GM13976 (cell line): ENCODE measurements at regions not wholly inside any gene's neighbourhood (a gene's known extent, or its start where the extent isn't known, plus 50 kb on each side); places are given as distances from the start of the nearest gene placed in this dataset.
"Not testable (repeated sequence)": the region's sequence is repeated elsewhere in the genome, so short reads cannot be mapped to it uniquely, and the experiment has no call there.

Experiments used
- DNase-seq: peaks from one replicate; pipeline ENCODE4 v3.0.0; 2012; ENCODE audit warnings: low spot score
- CTCF ChIP-seq: IDR thresholded peaks from 2 replicates; pipeline ENCODE4 v1.5.1; 2012; ENCODE audit warnings: borderline replicate concordance, mild to moderate bottlenecking; ENCODE audit not compliant: insufficient read depth; ENCODE audit errors: extremely low read depth, missing control alignments, control extremely low read depth
- in situ Hi-C: fragments of 300-500 bp; cut with MboI; formaldehyde crosslinking; loops from one replicate; pipeline ENCODE4 v1.12.0; 2022; ENCODE audit warnings: low sequenced_read_pairs, mixed read lengths, inconsistent platforms; ENCODE audit not compliant: unreplicated experiment

- no peak for DNase-seq
- in situ Hi-C loops: no loop called here
- no peak for TF ChIP-seq CTCF
Observed at GRCh38 chr14:71426001-71426400, 506.2 kb upstream of the RGS6 start.

- no peak for TF ChIP-seq CTCF
- in situ Hi-C loops: no loop called here
- no peak for DNase-seq
Observed at GRCh38 chr14:71429902-71430301, 502.3 kb upstream of the RGS6 start.

GRCh38 chr14:71430321-71430677 lies 501.9 kb upstream of the RGS6 start:
- no peak for TF ChIP-seq CTCF
- no peak for DNase-seq
- in situ Hi-C loops: no loop called here

- in situ Hi-C loops: no loop called here
- no peak for DNase-seq
- TF ChIP-seq CTCF: no peak
Observed at GRCh38 chr14:71430678-71431376, 501.4 kb upstream of the RGS6 start.

- DNase-seq: no peak
- TF ChIP-seq CTCF: no peak
- in situ Hi-C loops: no loop called here
Observed at GRCh38 chr14:71432334-71433110, 499.7 kb upstream of the RGS6 start.

GRCh38 chr14:71433303-71433702 lies 498.9 kb upstream of the RGS6 start:
- in situ Hi-C loops: no loop called here
- no peak for DNase-seq
- no peak for TF ChIP-seq CTCF

GRCh38 chr14:71435641-71436040 lies 496.6 kb upstream of the RGS6 start:
- in situ Hi-C loops, DNase-seq: not testable (repeated sequence)
